ENCODE measurements at regions not wholly inside any gene's neighbourhood (a gene's known extent, or its start where the extent isn't known, plus 50 kb on each side); places are given as distances from the start of the nearest gene placed in this dataset.

DNA sequence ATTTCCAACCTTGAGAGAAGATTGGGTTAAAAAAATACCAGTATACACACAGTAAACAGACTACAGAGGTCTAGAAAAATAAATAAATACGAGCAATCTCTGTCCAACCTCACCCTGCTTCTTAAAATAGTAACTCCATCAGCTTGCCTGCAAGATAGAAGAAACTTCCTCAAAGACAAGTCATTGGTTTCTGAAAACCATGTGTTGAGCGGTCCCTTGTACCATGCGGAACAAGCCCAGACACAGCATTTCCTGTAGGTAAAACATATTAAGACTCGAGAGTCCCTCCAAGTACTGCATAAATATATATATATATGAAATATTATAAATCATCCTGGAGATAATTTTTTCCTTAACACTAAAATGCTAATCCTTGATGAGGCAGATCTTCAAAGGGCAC, 157.4 kb downstream of the MZT1 start:
- TF ChIP-seq POLR2AphosphoS5 (IDR thresholded peaks at IDR 0.05; ENCODE audit: low read depth, low read length): no peak
- TF ChIP-seq POLR2A (IDR thresholded peaks at IDR 0.05; ENCODE audit: low read depth, low read length): no peak
